GM10266 (cell line): ENCODE measurements at regions not wholly inside any gene's neighbourhood (a gene's known extent, or its start where the extent isn't known, plus 50 kb on each side); places are given as distances from the start of the nearest gene placed in this dataset.
"Not testable (repeated sequence)": the region's sequence is repeated elsewhere in the genome, so short reads cannot be mapped to it uniquely, and the experiment has no call there.

Source experiments
- DNase-seq: peaks from one replicate; pipeline ENCODE4 v3.0.0; 2012; ENCODE audit errors: extremely low spot score
- TF ChIP-seq, protein P1 (sequence below): IDR thresholded peaks from 2 replicates; pipeline ENCODE4 v1.5.1; 2012; ENCODE audit warnings: mild to moderate bottlenecking, low read depth; ENCODE audit not compliant: control insufficient read depth, insufficient read depth; ENCODE audit errors: missing control alignments

DNA sequence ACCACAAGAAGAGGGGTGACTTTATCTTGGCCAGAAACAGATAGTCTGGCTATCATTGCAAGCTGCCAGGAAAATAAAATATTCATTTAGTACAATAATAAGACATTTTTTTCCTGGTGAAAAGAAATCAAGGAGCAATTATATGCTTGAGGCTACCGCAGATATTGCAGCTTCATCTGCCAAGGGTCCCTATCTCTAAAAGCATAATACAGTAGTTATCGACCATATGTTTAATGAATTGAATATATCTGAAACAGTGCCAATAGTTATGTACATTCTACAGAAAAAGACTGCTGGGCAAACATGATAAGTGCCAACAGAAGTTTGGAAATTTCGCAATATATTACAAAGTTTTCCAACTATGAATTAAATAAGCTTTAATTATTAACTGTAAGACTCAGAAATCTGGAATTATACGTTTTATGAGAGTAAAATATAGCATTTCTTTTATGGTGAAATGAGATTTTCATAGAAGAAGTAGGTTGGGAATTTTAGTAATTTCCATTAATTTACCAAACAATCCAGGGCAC, 561.1 kb upstream of the ZP4 start:
- DNase-seq: no peak
- TF ChIP-seq, protein P1, sequence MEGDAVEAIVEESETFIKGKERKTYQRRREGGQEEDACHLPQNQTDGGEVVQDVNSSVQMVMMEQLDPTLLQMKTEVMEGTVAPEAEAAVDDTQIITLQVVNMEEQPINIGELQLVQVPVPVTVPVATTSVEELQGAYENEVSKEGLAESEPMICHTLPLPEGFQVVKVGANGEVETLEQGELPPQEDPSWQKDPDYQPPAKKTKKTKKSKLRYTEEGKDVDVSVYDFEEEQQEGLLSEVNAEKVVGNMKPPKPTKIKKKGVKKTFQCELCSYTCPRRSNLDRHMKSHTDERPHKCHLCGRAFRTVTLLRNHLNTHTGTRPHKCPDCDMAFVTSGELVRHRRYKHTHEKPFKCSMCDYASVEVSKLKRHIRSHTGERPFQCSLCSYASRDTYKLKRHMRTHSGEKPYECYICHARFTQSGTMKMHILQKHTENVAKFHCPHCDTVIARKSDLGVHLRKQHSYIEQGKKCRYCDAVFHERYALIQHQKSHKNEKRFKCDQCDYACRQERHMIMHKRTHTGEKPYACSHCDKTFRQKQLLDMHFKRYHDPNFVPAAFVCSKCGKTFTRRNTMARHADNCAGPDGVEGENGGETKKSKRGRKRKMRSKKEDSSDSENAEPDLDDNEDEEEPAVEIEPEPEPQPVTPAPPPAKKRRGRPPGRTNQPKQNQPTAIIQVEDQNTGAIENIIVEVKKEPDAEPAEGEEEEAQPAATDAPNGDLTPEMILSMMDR: no peak

DNA sequence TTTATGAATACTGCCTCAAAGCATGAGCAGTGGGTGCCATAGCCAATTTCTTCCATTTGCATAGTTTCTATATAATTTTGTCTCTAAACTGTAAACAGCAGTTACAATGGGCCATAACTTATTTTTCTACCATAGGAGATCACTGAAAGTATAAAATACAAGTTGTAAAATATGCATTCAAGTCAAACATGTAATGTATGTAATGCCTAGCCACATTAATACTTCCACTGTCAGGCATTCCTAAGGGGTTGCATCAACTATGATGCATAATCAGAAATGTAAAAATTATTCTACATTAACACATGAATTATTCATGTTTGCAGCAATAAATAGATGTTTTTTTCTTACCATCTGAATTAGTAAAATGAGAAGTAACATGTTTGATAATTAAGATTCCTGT, 560.3 kb upstream of the ZP4 start:
- DNase-seq: no peak
- TF ChIP-seq, protein P1: no peak

DNA sequence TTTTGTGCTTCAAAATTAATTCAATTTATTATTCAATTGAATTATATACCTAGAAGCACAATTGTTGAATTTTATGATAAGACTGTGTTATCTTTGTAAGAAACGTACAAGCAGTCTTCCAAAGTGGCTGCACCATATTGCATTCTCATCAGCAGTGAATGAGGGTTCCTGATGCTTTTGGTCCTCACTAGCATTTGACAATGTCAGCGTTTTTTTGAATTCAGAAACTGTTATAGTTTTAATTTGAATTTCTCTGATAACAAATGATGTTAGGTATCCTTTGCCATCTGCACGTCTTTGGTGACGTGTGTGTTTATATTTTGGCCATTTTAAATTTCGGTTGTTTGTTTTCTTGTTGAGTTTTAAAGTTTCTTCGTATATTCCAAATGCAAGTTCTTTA, 553.0 kb upstream of the ZP4 start:
- DNase-seq: no peak
- TF ChIP-seq, protein P1: no peak

DNA sequence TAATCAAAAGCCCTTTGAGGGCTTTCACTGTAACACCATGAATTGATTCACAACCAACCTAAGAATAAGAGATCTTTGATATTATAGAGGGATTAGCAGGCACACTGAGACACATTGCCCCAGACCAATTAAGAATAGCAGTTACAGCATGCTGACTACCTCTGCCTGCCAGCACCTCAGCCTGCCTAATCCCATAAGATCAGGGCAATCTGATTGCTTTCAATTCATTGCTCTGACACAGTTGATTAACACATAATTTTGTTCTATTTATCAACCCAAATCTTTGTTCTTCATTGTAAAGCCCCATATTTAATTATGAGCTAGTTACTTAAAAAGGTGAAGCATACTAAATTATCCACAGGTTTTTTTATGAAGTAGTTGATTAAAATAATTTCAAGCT, 548.8 kb upstream of the ZP4 start:
- TF ChIP-seq, protein P1: no peak
- no peak for DNase-seq

DNA sequence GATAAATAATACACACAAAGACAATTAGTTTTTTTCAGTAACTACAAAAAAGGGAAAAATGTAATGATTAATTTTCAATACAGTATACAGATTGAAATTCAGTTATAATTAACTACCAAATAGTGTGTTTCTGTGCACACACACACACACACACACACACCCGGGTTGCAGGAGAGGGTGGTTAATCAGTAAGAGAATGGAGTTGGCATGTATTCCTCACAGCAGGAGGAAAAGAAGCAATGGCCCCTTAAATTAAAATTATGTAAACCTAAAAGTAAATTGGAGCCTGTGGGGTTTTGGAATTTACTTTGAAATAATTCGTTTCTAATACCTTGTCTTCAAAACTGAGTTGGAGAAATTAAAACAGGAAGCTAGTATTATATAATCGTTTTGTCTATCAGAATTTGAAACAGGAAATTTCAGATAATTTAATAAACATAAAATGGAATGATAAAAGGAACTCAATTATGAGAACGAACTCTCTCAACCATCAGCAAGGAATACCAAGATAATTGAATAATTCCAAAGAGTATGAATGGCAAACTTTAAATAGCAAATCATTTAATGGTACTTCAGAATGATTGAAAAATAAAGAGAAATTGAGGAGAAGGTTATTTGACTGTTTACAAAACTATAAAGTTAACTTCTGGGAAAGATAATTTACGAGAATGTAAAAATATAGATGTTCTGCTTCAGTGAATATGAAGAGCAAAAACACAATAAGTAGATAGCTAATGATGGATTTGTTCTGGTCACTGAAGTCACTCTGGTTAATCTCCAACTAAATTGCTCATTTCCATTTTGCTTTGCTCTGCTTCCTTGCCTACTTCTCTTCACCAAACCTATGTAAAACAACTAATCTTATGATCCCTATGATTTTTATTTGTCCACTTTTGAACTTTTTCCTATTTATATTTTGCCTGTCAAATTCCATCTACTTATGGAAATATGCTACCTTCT, 547.9 kb upstream of the ZP4 start:
- DNase-seq: no peak
- TF ChIP-seq, protein P1: no peak

DNA sequence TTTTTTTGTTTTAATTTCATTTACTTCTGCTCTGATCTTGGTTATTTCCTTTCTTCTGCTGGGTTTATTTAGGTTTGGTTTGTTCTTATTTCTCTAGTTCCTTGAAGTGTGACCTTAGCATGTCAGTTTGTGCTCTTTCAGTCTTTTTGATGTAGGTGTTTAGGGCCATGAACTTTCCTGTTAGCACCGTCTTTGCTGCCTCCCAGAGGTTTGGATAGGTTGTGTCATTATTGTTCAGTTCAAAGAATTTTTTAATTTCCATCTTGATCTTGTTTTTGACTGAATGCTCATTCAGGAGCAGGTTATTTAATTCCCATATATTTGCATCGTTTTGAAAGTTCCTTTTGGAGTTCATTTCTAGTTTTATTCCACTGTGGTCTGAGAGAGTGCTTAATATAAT, 539.0 kb upstream of the ZP4 start:
- DNase-seq: not testable (repeated sequence)

DNA sequence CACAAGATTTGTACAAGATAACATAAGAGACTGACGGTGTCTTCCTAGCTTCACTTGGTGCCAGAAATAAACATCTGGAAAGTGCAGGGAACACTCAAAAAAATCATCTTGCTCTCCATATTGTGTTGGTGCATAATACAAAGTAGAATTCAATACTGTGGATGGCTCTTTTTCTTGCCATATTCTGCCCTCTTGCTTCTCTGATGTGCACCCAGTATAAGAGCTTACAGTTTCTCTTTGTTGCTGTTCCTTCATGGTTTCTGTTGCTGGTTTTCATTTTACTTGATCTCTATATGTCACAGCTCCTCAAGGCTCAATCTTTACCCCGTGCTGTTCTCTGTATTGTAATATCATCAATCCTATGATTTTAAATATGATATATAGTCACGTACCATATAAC, 528.5 kb upstream of the ZP4 start:
- DNase-seq: no peak
- TF ChIP-seq, protein P1: no peak
